GM19397 (cell line): ENCODE measurements at regions not wholly inside any gene's neighbourhood (a gene's known extent, or its start where the extent isn't known, plus 50 kb on each side); places are given as distances from the start of the nearest gene placed in this dataset.

ENCODE experiments used
- ATAC-seq: cut with Tn5 transposase; IDR thresholded peaks from one replicate; pipeline ENCODE4 v1.9.1; 2021; ENCODE audit warnings: mild to moderate bottlenecking, moderate library complexity; ENCODE audit not compliant: unreplicated experiment

DNA sequence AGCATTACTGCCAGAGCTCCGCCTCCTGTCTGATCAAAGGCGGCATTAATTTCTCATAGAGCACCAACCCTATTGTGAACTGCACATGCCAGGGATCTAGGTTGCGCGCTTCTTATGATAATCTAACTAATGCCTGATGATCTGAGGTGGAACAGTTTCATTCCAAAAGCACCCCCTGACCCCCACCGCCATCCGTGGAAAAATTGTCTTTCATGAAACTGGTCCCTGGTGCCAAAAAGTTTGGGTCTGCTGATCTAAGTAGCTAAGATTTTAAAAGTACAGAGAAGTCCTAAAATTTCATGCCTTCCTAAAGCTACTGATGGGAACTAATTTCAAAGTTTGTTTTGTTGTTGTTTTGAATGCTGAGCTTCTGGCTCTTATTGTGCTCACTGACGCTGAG lies 281.6 kb downstream of the PRL start:
- ATAC-seq, result no peak

DNA sequence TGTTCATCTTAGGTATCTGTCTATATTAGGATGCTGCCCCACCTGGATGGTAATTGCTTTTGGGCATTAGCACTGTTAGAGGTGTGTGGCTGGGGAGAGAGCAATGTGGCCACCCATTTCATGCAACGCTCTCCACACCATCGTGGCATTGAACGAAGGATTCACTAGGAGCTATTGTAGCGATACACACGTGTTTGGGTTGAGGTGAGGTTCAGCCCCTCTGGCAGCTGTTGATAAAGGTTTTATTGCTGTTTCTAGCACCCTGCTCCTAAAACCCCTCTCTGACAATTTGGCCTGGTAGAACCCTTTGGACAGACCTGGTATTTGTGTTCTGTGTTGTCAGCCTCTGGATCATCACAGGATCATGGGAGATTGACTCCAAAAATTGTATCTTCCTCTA lies 280.9 kb downstream of the PRL start:
- ATAC-seq, result no peak

DNA sequence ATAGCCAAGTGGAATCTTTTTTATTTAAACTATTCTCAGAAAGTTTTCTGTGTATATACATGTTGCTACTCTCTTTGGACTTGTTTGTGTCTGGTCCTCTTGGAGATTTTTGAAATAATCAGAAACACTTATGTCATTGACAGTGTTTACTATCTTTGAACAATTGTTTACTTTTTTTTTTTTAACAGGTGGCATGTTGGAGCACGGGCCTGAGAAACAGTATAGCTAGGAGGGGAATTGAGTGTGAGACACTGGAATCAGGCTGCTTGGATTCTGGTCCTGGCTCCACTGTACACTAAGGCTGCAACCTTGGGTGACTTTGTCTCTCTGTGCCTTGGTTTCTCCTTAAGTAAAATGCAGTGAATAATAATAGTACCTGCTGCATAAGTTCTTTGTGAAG lies 279.6 kb downstream of the PRL start:
- ATAC-seq, result no peak

DNA sequence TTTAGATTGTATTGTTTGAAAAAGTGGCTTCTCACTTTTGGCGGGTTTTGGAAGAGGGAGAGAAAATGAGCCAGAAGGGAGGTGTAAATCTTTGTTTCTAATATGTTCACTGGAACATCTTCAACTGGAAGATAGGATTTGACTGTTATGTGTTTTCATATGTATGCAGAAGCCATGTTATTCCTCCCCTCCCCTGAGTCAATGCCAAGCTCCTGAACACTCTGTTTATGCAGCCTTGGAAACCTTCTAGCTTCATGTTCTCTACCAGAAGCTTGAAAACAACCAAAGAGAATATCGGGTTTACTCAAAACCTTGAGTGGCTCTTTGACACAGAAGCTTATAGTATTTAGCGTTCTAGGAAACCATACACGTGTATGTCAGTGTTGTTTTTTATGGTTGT lies 279.1 kb downstream of the PRL start:
- ATAC-seq, result no peak

DNA sequence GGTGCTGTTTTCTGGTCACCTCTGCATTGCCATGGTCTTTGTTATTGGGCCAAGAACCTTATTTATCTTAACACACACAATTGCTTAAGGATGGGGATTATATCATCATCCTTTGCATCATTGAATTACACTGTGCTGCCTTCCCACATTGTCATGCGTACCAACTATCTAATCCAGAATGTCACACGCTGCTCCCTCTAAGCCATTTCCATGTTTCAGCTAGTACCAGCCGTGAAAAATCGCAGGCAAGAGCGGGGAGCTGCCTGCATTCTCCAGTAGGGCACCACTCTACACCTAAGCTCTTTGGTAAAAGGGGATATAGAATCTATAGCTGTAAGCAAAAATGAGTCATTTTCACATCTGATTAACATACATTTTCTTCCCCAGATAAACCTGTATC lies 277.0 kb downstream of the PRL start:
- ATAC-seq, result no peak

DNA sequence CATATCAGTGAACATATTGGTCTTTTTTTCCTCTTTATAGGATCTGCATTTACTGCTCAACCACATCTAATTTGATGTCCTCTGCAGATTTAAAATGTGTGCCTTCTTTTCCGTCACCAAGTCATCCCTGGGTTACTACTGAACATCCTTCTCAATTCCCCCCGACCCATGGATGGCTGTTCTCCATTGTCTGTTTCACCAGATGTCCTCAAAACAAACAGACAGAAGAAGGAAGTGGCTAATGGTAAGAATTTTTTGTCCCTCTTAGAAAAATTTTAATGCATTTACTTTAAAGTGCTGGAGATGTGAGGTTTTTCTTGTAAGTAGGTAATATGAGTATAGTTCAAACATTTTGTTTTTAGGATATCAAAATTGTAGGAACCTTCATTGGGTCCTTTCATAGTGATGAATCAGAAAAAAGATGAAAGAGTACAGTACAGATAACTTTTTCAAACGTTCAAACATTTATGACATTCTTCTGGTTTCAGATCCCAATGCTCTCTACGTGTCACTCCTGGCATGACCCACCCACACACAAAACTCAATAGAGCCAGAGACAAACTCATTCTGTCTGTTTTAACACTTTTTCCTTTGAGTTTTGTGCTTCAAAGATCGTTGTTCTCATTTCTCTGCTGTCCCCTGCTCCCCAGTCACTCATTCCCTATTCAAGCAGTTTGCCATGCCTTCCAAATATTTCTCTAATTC lies 276.4 kb downstream of the PRL start:
- ATAC-seq, result no peak

DNA sequence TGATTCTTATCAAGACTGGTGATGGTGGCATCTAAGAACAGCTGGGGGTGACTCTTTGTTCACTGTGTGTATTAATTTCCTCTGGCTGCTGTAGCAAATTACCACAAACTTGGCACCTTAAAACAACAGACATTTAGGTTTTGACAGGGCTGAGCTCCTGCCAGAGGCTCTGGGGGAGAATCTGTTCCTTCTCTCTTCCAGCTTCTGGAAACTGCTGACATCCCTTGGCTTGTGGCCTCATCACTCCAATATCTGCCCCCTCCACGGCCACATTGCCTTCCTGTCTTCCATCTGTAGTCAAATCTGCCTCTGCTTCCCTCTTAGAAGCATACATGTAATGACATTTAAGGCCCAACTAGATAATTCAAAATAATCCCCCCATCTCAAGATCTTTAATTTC lies 274.9 kb downstream of the PRL start:
- no peak for ATAC-seq

DNA sequence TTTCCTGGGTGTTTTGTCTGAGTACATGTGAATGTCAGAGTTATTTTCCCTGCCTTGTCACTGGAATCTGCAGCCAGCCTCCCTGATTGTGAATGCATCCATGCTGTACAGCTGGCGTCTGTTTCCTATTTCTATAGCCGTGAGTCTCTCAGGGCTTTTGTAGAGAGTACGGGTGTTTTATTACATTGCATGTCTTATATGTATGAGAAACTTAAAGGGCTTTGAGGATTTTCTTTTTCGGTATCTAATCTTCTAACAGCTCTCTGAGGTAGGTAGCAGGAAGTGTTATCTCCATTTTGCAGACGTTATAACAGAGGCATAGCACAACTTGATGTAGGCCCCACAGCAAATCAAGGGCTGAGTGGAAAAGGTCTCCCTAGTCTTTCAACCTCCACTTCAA lies 272.9 kb downstream of the PRL start:
- ATAC-seq, result no peak

DNA sequence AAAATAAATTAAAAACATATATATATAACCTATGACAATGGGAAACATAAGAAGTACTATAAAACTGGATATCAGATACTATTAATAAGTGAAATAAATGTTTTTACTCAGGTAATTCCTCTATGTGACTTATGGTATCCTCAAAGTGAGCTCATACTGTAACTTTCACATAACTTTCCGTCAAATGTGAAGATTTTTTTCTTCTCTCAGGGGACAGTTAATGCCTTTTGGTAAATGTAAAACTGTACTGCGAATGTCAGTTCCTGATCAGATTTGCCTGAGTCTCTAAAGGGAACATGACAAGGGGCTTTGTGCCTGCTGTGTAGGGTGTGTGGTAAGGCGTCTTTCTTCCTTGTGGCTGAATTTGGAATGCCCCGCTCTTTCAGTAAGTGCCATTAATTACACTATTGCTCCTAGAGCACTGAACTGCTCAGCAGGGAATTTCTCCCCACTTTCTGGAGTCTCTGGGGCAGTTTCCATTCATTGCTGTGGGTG lies 271.8 kb downstream of the PRL start:
- peak; percentile 39 for ATAC-seq

DNA sequence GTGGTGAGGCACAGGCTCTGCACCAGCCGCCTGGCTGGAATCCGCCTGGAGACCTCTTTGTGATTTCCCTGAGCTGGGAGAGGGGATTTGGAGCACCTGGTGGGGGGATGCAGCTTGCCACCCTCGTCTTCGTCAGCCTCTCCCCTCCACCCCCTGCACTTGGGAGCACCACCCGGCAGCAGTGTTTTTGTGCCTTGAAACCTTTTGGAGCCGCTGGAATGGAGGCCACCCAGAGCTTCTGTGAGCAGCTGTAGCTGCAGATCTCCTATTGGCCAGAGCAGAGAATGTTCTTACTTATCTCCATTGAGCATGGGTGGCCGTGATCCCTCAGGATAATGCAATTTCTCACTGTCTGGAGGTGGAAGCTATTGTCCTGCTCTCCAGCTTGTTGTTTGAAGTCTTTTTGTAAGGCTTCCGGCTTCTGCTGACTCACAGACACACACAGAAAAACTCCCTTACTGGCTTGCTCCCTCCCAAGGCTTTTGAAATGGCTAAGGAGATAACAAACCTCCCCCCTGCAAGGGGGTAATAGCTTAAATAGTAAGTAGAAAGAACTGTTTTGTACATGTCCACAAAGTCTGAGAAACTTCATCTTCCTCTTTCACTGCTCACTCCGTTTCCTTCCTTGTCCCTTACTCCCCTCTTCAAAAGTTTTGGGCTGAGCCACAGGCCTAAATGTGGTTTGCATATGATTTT lies 271.2 kb downstream of the PRL start:
- peak; percentile 56 for ATAC-seq

DNA sequence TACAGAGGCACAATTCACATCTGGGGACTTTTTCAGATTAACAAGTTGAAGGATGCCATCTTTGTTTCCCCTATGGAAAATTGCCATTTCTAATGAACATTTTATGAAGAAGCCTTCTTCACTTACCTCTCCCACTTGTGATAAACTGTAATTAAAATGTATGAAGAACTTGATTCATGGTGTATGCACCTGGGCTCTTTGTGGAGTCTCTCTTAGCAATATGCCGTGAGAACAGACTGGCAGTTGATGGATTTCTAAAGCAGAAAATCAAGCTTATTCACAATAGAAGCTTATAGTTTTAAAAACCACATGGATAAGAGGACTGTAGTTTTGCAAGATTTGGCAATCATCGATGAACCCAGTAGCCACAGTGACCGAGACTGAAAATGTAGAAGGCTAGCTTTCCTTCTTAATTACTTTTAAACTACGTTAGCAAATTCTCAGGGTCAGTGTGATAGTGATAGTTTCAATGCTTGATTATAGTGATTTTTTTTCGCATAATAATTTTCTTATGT lies 270.6 kb downstream of the PRL start:
- ATAC-seq, result peak; percentile 4

DNA sequence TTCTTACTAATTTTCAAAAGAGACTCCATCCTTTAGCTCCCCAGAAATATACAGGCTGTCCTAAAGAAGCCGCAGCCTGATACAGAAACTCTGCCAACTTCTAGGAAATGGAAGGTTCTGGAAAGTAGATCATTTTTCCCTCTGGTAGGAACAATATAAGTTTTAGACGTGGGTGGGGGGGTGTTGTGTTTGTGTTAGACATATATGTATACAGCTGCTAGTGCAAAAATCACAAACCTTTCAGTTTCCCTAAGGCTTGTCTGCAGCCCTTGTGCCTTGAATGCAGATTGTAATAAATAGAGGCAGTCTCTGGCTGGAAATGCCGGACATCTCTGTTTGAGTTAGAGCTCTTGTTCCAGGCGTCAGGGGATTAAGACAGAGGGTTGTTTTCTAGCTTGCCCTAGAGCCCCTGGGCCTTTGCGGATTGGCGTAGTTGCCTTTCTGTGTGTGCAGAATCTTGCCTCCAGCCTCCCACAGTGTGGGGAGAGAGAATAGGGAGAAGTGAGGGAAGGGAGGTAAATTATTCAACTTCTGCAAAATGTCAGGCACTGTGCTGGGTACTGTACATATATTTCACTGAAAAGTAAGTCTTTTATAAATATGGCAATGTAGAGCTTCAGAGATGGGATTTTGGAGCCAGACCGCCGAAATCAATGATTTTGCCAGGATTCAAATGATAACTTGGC lies 269.7 kb downstream of the PRL start:
- no peak for ATAC-seq

DNA sequence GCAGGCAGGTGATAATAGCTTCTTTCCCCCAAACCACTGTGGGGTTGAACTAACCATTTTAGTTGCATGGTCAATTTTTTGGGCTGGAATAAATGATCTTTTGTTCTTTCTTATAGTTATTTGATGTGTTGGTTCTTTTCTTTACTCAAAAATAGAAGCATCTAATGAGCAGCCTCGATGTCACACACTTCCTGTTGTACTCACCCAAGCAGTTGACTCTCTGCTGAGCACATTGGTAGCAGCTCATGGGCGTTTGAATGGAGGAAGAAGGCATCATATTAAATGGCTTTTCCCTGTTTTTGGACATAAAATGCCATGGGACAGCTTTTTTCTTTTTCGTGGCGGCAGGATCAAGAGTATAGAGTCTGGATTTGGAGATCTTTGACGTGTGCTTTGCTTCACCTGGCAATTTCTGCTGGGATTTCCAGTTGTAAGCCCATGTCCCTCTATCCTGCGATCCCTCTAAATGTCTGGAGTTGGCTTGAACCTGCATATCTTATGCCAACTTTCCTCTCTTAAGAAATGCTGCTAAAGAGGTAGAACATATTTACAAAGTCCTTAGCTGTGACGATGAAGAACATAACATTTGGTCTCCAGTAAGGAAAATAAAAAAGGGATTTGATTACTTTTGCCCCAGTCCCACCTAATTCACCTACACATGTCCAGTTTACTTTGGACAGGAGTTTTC lies 268.3 kb downstream of the PRL start:
- no peak for ATAC-seq

DNA sequence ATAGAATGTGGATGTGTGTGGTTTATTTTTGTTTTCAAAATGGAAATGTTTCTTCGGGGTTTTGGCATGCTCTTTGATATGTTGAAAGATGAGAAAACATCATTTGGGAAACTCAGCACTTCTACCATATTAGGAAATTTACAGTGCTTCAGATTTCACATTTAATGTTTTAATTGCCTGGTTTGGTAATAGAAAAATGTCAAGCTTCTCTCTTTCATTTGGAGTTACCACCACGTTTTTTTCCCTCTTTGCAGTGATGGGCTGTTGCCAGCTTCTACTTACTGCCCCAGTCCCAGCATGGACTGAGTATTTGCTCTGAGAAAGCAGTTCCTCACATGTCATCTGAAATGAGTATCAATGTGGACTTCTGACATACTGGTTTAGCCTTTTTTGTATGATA lies 267.7 kb downstream of the PRL start:
- ATAC-seq, result no peak

DNA sequence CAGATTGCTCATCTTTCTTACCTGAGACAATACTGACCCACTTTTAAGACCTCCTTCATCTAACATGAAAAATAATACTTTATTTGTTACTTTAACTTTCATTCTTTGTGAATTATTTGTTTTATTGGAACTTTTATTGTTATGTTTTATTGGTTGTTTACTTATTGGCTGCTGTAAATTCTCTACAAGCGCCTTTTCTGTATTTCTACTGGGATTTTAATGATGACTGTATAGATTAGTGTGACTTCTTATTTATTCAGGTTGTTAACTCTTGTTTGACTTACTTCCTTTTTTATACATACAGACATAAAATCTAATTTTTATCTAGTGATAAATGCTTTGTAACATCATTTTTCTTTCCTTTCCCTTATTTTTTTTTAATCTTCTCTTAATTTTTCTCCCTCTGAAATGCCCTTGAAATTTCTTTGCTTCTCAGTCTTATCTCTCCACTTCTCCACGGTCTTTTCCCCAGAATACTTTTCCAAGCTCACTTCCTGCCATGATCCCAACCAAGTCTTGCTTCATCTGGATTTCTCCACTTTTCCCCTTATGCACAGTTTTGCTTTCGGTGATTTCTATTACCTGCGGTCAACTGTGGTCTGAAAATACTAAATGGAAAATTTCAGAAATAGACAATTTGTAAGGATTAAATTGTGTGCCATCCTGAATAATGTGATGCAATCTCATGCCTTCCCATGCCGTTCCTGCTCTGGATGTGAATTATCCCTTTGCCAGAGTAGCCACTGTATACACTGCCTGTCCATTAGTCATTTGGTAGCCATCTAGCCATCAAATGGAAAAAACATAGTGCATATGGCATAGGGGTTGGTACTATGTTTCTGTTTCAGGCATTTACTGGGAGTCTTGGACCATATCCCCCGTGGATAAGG lies 265.9 kb downstream of the PRL start:
- no peak for ATAC-seq

DNA sequence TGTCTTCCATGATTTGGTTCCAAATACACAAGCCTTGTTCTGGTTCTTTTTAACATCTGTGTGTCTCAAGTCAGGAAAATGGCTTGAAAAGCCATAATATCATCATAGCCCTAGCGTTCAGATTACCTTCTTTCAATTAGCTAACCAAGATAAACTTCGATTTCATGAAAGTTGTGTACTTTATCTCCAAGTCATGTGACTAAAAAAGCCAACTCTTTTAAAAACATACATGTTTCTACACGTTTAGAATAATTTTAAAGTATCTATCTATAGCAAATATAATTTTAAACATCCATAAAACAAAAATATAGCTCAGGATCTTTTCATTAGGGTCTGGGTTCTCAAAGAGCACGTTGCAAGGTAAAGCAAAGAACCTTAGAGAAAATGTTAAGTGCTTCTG lies 261.1 kb downstream of the PRL start:
- no peak for ATAC-seq

DNA sequence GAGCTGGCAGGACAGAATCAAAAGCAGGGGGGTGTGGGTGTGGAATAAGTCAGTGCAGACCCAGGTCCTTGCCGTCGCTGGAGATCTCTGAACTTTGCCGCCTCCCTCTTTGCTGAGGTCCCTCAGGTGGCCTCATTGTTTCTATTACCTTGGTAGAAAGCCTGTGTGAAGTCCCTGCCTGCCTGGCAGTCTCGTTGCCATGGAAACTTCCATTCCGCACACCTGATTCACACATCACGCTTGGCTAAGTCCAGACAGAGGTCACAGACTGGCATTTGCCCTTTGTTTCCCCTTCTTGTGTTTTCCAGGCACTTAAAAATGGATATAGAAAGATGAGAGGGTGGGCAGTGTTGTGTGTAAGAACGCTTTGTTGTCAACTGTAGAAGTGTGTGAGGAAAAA lies 260.6 kb downstream of the PRL start:
- ATAC-seq, result no peak

DNA sequence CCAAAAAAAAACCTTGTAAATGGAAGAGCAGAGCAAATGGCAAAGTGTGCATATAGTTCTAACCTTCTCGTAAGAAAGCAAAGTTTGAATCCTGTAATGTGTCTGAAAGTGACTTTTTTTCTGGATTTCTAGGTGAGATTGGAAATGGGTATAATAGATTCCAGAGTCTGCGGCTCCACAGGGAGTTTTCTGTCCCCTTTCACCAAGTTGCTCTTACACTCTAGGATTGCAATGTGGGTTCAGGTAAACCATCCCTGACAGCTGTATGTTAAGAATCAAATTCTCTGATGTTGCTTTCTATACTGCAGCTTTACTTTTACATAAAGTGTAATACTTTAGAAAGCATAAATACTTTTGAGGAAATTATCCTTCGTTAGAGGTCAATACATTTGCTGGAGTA lies 260.1 kb downstream of the PRL start:
- ATAC-seq, result no peak

DNA sequence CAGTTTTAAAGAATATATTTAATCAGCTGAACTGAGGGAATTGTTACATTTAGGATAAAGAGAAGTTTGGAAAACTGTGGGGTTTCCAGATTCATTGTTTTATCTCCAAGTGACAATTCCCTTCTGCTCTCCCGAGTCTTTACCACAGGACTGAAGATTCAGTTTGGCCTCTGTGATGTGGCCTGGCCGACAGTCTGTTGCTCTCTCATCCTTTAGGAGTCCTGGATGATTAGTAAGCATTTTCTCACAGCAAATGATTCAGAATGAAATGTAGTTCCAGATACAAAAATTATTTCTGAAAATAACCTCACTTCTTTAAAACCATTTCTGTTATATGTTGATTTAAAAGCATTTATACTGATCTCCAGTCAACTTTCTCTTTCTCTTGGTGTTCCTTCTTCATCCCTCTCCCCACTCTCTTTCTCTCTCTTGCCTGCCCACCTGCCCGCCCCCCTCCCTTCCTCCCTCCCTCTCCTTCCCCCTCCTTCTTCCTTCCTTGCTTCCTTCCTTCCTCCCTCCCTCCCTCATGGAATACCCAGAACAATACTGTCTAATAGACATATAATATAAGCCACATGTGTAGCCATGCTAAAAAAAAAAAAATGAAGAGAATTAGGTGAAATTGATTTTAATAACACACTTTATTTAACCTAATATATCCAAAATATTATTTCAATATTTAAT lies 254.9 kb downstream of the PRL start:
- no peak for ATAC-seq

DNA sequence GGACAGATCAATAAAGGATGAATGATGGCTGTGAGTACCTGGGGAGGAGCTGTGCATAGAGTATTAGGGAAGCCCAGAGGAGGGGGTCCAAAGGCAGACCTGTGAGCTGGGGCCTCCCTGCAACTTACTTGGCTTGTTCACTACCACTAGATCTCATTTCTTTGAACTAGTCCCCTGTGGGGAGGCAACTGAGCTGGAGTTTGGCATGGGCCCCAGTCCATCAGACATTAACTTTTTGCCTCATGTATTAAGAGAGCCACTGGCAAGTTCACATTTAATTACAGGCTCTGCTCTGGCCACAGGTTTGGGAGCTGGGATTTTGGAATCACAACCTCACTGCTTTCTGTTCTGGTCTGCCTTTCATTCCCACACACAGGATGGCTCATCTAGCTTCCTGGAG lies 254.1 kb downstream of the PRL start:
- ATAC-seq, result no peak
